ENCODE measurements at regions not wholly inside any gene's neighbourhood (a gene's known extent, or its start where the extent isn't known, plus 50 kb on each side); places are given as distances from the start of the nearest gene placed in this dataset.

- DNase-seq (no peak), ATAC-seq (no peak)
- intact Hi-C loops (cut with DNase I), result no loop called here
- H3K4me3 ChIP-seq, result no peak overlapping the region
- no peaks in the 10 kb centered on the region for H3K27me3 ChIP-seq
- 60 to 74% methylated on average over 3 of the region's 3 CpGs for WGBS, 2 donors
- no peak overlapping the region for H3K27ac ChIP-seq
- no peaks in the 10 kb centered on the region for H3K36me3 ChIP-seq (replicated peaks in 1 of 2; ENCODE audit: insufficient read depth in 1 of 2, low read depth in 2 of 2)
- TF ChIP-seq CTCF (IDR thresholded peaks at IDR 0.05) (no peak), POLR2A (IDR thresholded peaks at IDR 0.05) (no peak)
- H3K9me3 ChIP-seq, result no peaks in the 10 kb centered on the region
- no peaks in the 10 kb centered on the region for H3K4me1 ChIP-seq
These were observed 887.5 kb downstream of the DIPK2A start for GRCh38 chr3:144859161-144859560.

GRCh38 chr3:144864646-144865045, 893.0 kb downstream of the DIPK2A start:
- Histone ChIP-seq H3K27me3 (no peaks in the 10 kb centered on the region), H3K4me3 (no peak overlapping the region), H3K4me1 (no peaks in the 10 kb centered on the region), H3K9me3 (no peaks in the 10 kb centered on the region), H3K27ac (no peak overlapping the region), H3K36me3 (replicated peaks in 1 of 2; ENCODE audit: insufficient read depth in 1 of 2, low read depth in 2 of 2) (no peaks in the 10 kb centered on the region)
- TF ChIP-seq POLR2A (IDR thresholded peaks at IDR 0.05), result no peak
- no peak for TF ChIP-seq CTCF (IDR thresholded peaks at IDR 0.05)
- WGBS, 2 donors, result 58 to 78% methylated on average over 2 of the region's 2 CpGs
- ATAC-seq, result no peak
- no peak for DNase-seq
- intact Hi-C loops (cut with DNase I), result no loop called here

GRCh38 chr3:144865948-144866347, 894.3 kb downstream of the DIPK2A start:
- ATAC-seq, result no peak
- intact Hi-C loops (cut with DNase I), result no loop called here
- Histone ChIP-seq H3K36me3 (replicated peaks in 1 of 2; ENCODE audit: insufficient read depth in 1 of 2, low read depth in 2 of 2) (no peaks in the 10 kb centered on the region), H3K27me3 (no peaks in the 10 kb centered on the region), H3K4me3 (no peak overlapping the region), H3K27ac (no peak overlapping the region), H3K9me3 (no peaks in the 10 kb centered on the region), H3K4me1 (no peaks in the 10 kb centered on the region)
- TF ChIP-seq POLR2A (IDR thresholded peaks at IDR 0.05) (no peak), CTCF (IDR thresholded peaks at IDR 0.05) (no peak)
- DNase-seq, result no peak

- no peak for TF ChIP-seq POLR2A (IDR thresholded peaks at IDR 0.05)
- no peak for TF ChIP-seq CTCF (IDR thresholded peaks at IDR 0.05)
- no peak for ATAC-seq
These were observed 894.9 kb downstream of the DIPK2A start for GRCh38 chr3:144866476-144866875.

GRCh38 chr3:144868506-144868905, 896.9 kb downstream of the DIPK2A start:
- no peak overlapping the region for H3K27ac ChIP-seq
- no peak for DNase-seq
- H3K4me3 ChIP-seq, result no peak overlapping the region
- intact Hi-C loops (cut with DNase I), result no loop called here
- no peak for TF ChIP-seq CTCF (IDR thresholded peaks at IDR 0.05)
- no peak for TF ChIP-seq POLR2A (IDR thresholded peaks at IDR 0.05)
- ATAC-seq, result no peak
- no peaks in the 10 kb centered on the region for H3K9me3 ChIP-seq
- no peaks in the 10 kb centered on the region for H3K27me3 ChIP-seq
- no peaks in the 10 kb centered on the region for H3K36me3 ChIP-seq (replicated peaks in 1 of 2; ENCODE audit: insufficient read depth in 1 of 2, low read depth in 2 of 2)
- H3K4me1 ChIP-seq, result no peaks in the 10 kb centered on the region

More at GRCh38 chr3:144866476-144866875, 894.9 kb downstream of the DIPK2A start:
- Histone ChIP-seq H3K27ac (no peak overlapping the region), H3K36me3 (replicated peaks in 1 of 2; ENCODE audit: insufficient read depth in 1 of 2, low read depth in 2 of 2) (no peaks in the 10 kb centered on the region), H3K9me3 (no peaks in the 10 kb centered on the region), H3K4me1 (no peaks in the 10 kb centered on the region), H3K4me3 (no peak overlapping the region), H3K27me3 (no peaks in the 10 kb centered on the region)
- 38 to 75% methylated on average over 2 of the region's 2 CpGs for WGBS, 2 donors
- DNase-seq, result no peak
- intact Hi-C loops (cut with DNase I), result no loop called here

Measured in body of pancreas (tissue), 4 donors.